ENCODE measurements at regions not wholly inside any gene's neighbourhood (a gene's known extent, or its start where the extent isn't known, plus 50 kb on each side); places are given as distances from the start of the nearest gene placed in this dataset.
"Not testable (repeated sequence)": the region's sequence is repeated elsewhere in the genome, so short reads cannot be mapped to it uniquely, and the experiment has no call there.

DNA sequence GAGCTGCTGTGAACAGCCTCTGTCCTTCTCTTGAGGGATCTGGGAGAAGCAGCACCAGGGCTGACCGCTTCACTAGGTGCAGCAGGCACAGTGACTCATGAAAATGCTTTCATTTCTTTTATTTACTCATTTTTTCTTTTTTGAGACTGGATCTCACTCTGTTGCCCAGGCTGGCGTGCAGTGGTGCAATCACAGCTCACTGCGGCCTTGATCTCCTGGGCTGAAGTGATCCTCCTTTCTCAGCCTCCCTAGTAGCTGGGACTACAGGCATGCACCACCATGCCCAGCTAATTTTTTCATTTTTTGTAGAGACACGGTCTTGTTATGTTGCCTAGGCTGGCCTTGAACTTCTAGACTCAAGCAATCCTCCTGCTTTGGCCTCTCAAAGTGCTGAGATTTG, 216.8 kb upstream of the EEF2KMT start:
- DNase-seq, result no peak

DNA sequence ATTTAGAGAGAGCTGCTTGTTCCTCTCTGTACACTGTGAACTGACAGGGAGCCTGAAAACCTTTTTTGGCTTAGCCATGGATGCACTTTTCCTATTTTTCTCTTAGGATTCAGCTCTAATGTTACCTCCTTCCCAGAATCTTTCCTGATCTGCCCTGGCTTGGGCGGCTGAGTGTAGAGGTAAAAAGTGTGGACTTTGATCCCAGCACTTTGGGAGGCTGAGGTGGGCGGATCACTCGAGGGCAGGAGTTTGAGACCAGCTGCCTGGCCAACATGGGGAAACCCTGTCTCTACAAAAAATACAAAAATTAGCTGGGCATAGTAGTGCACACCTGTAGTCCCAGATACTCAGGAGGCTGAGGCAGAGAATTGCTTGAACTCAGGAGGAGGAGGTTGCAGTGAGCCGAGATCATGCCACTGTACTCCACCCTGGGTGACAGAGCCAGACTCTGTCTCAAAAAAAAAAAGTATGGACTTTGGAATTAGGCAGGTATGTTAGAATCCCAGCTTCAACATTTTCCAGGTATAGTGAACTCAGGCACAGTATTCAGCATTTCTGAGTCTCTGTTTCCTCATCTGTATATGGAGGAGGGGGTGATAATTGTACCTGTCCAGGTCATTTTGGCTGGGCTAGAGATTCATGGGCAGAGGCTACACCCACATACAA, 212.5 kb upstream of the EEF2KMT start:
- DNase-seq, result no peak

DNA sequence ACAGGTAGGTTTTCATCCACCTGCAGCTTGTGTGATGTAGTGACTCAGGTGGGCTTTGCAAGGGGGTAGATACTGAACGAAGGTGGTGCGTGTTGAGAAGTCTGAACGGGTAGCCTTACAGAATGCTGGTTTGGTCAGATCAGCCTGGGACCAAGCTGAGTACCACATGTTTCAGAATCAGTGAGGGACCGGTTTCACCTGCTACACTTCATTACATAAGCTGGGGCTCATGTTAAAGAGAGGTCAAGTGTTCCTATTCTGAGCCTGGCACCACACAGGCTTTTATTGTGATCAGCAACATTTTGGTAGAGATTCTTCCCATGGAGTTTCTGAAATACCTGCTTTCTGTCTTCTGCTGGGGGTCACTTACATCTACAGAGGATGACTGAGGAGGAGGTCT, 207.4 kb upstream of the EEF2KMT start:
- no peak for DNase-seq

DNA sequence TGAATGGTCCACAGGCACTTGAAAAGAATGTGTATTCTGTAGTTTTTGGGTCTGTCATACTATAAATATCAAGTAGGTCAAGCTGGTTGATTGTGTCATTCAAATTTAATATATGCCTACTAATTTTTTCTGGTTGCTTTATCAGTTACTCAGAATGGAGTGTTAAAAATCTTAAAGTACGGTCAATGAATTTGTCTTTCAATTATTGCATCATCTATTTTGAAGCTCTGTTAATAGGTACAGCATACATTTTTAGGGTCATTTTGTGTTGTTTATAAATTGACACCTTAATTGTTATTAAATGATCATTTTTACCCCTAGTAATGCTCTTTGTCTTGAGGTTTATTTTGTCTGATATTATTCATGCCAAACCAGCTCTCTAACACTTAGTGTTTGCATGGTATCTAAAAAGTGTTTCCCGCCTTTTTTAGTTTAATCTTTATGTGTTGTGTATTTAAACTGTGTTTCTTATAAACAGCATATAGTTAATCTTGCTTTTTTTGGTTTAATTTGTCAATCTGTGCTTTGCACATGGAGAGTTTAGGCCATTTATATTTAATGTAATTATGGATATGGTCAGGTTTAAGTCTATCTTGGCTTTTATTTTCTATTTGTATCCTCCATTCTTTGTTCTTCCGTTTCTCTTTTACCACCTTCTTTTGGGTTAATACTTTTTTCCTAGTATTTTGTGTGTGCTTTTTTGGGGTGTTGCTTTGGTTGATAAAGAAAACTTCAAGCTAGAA, 204.9 kb upstream of the EEF2KMT start:
- no peak for DNase-seq

DNA sequence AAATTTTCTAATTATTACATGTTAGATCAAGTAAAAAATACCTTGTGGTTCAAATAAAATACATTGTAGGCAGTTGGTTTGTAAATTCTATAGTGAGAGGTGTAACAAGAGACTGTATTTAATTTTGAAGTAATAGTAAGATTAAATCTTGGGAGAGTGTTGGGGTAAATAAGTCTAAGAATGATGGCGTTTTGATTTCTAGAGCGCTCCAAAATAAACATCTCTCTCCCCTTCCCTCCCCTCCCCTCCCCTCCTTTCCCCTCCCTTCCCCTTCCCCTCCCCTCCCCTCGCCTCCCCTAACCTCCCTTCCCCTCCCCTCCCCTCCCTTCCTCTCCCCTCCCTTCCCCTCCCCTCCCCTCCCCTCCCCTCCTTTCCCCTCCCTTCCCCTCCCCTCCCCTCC, 200.6 kb upstream of the EEF2KMT start:
- no peak for DNase-seq

DNA sequence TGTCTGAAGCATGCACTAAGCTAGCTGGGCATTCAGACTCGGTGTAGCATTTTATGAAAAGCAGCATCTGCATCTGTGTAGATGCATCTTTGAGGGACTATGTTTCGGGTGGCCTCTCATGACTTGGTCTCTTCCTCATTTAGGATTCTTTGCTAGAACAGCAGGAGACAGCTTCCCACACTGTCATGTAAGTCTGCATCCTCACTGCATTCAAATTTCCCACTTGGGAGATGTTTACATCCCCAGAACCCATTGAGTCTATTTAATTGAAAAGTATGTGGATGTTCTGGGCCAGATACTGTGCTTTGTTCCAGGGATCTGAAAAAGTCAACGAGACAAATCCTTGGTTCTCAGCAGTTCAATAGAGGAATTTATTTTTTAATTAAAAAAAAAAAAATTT, 198.6 kb upstream of the EEF2KMT start:
- no peak for DNase-seq

DNA sequence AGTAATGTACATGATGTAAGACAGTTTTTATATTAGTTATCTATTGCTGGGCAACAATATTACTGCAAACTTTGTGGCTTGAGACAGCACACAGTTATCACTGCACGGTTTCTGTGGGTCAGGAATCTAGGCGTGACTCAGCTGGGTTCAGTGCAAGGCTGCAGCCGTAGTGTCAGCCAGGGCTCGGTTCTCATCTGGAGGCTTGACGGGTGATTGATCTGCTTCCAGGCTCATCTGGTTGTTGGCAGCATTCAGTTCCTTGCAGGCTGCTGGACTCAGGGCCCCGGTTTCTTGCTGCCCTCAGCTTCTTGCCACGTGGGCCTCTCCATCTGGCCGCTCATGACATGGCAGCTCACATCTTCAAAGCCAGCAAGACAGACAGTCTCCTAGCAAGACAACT, 197.7 kb upstream of the EEF2KMT start:
- DNase-seq, result not testable (repeated sequence)

DNA sequence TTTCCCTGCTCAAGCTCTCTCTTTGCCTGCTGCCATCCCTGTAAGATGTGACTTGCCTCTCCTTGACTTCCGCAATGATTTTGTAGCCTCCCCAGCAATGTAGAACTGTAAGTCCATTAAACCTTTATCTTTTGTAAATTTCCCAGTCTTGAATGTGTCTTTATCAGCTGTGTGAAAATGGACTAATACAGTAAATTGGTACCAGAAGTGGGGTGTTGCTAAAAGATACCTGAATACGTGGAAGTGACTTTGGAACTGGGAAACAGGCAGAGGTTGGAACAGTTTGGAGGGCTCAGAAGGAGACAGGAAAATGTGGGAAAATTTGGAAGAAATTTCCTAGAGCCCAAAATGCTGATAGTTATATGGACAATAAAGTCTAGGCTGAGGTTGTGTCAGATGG, 184.6 kb upstream of the EEF2KMT start:
- DNase-seq, result not testable (repeated sequence)

DNA sequence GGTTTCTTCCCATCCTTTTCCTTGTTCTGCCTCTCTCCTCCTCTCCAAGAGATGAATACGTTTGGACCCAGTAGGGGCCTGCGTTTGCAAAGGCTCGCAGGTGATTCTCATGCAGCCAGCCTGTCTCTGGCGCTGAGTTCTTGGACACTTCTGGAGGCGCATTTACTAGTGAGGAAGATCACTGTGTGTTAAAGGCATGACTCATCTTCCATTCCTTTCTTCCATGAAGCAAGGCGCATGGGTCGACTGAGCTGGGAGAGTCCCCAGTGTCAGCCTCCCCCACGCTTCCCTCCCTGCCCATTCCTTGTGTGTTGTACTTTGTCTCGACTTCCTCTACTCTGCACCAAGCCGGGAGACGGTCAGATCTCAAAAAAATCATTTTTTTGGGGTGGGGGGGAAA, 159.9 kb upstream of the EEF2KMT start:
- no peak for DNase-seq

DNA sequence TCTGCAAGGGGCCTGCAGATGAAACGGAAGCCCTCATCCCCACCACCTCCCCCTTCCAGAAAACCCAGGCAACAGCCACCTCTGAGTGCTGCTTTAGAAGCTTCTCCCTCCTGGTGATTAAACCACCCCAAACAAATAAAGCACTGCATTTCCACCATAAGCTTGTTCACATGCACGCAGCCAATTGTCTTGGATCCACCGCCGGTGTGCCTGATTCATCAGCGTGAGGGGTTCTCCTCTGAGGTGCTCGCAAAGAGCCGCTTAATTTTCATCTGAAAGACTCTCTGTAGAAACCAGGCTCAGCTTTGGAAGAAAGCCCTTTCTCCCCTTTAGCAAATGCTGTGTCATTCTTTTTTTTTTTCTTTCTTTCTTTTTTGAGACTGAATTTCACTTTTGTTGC, 155.2 kb upstream of the EEF2KMT start:
- DNase-seq, result no peak

DNA sequence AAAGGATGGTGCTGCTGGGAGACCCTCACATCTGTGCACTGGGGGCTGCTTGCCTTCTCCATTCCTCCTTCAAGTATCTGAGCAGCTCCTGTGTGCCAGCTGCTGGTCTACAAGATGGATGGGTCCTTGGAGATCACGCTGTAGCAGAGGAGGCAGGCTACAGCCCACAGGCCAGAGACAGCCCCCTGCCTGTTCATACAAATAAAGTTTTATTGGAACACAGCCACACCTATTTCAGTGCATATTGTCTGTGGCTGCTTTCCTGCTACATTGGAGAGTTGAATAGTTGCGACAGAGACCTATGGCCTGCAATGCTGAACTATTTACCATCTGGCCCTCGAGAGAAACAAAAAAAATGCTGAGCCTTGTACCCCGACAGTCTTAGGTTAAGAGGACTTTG, 149.8 kb upstream of the EEF2KMT start:
- DNase-seq, result not testable (repeated sequence)

DNA sequence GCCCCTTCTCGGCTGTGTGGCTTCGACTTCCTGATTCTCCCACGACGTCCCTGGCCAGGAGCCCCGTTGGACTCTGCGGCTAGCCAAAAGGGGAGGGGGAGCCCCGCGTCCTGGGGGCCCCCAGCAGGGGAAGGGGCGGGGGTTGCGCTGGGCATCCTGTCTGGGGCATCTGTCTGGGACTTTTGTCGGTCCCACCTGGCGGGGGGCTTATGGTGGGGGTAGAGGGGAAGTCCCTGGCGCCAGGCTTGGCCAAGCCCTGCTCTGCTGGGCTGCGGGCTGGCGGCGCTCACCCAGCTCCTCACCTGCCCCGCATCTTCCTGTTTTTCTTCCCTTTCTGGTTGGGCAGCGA, 142.7 kb upstream of the EEF2KMT start:
- not testable (repeated sequence) for DNase-seq

DNA sequence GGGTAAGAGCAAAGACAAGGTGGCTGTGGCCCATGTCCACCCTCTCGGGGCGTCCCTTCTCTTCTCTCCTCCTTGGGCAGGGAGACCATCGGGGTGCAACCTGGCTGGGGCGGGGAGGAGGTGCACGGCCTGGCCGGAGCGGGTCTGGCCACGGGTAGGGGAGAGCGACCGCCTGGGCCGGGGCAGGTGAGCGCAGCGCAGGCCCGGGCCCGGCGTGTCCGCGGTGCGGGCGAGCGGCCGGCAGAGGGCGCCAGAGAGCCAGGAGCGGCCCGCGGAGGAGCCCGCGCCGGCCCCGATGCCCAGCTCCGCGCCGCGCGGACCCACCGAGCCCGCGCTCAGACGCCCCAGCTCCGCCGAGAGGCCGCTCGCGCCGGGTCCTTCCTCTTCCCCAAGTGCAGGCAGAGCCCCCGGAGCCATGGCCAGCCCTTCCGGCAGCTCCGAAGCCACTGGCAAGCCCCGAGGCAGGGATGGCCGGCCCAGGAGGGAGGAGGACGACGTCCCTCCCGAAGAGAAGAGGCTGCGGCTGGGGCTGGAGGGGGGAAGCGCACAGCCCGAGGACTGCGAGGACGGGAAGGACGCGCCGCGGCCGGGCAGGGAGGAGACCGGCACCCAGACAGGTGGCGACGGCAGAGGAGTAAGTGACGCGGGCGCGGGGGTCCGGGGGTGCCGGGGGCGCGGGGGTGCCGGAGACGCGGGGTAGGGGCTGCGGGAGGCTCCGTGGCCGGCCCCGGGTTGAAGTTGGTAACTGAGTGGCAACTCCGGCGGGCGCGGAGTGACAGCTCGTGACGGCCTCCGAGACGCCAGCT, 142.1 kb upstream of the EEF2KMT start:
- DNase-seq, result peak; percentile 85

DNA sequence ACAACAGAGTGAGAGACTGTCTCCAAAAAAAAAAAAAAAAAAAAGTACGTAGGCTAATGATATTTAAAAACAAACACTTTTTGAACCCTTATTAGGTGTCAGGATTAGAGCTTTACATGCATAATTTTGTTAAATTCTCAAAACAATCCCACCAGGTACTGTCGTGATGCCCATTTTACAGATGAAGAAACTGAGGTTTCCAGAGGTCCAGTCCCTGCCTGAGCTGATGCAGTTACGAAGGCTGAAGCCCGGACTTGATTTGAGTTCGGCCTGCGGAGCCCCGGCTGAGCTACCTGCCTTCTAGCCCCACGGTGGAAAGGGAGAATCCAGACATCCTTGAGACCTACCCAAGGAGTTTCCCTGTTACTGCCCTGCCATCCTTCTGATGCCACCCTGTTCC, 137.5 kb upstream of the EEF2KMT start:
- no peak for DNase-seq

DNA sequence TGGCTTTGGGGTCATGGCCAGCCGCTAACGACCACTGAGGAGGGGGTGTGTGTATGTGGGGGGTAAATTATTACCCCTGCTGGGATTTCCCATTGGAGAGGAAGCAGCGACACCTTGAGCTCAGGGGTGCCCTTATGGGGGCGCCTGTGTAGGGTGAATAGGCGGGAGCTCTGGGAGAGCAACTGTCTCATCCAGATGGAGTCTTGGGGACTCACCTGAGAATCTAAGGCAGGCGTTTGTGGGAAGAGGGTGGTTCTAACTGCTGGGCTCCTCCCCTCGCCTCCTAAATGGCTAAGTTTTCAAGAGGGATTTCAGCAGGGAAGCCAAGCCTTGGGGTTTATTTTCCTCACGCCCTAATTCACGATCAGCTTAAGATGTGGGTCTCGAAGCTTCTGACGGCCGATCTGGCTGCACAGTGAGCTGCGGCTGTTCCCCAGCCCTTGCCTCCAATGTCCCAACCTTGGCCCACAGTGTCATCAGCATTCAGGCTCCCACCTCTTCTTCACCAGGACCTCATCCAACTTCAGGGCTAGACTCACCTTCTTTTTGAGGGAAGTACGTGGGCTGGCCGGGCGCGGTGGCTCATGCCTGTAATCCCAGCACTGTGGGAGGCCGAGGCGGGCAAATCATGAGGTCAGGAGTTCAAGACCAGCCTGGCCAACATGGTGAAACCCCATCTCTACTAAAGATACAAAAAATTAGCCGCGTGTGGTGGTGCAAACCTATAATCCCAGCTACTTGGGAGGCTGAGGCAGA, 136.9 kb upstream of the EEF2KMT start:
- DNase-seq, result no peak

DNA sequence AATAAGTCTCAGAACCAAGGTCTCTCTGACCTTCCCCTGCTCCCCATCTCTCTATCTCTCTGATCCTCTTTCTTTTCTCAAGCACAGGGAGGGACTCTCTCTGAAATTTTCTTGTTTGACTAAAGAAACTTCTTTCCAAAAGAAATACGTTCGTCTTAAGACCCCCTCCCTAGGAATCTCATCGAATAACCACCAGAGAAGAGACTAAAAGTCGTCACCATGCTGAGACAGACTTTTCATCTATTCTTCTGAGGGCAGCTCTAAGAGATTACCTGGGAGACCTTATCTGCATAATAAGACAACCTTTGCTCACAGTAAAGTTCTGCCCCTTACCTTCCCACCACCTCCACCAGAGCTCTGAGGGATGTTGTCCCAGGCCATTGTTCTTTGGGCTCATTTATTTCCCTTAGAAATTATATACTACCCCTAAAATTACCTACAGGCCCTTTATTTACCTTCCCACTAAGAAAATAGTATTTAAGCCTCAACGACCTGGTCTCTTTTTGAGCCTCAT, 133.7 kb upstream of the EEF2KMT start:
- no peak for DNase-seq

DNA sequence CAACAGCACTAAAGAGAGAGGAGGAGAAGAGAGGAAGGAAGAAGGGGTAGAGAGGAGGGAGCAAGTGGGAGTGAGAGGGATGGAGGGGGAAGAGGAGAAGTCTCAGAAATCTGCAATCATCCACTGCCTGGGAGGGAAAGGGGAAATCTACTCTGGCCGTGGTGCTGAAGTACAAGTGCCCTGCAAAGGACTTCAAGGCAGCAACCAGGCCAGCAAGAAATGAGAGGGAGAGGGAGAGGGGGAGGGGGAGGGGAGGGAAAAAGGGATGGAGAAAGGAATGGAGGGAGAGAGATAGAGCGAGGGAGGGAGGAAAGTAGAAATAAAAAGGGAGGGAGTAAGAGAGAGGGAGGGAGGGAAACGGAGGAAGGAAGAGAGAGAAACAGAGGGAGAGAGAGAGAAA, 130.8 kb upstream of the EEF2KMT start:
- DNase-seq, result no peak

DNA sequence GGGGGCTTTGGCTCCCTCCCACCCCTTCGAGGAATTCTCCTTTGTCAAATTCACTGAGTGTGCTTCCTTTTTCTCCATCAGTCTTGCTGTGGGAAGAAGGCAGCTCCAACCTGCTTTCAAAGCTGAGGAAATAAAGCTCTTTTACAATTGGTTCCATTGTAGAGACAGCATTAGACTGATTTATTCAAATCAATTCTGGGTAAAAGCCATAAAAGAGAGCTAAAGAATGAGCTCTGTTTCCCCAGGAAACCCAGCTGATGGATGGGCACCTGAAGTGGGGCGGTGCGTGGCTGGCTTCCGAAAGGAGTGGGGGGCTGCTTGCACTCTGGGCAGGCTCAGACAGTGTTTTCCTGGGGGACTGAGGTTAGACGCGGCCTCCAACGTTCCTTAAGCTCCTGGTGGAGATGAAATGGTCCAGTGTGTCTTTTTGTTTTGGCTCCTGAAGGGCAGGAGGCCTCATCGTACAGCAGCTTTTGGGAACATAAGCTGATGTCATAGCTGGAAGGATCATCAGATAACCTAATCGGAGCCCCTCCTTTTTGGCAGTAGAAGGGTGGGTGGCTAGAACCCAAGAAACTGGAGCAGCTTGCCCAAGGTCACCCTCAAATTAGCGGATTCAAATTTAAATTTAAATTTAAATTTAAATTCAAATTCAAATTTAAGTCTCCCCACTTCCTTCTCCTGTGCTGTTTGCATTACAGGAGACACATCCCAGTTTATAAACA, 128.5 kb upstream of the EEF2KMT start:
- no peak for DNase-seq

DNA sequence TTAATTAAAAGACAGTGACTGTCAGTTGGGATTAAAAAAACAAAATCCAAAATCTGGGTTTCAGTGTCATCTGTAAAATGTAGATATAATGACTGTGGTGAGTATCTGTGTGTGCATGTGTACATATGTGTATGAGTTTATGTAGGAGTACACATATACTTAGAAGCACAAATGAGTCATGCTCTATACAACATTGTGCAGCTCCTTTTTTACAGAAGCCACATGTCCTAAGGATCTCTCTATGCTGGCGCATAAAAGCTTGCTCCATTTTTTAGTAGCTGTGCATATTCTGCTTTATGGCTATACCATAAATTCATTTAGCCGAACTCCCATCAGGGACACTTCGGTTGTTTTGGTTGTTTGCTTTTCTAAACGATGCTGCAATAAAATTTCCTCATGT, 125.2 kb upstream of the EEF2KMT start:
- no peak for DNase-seq

DNA sequence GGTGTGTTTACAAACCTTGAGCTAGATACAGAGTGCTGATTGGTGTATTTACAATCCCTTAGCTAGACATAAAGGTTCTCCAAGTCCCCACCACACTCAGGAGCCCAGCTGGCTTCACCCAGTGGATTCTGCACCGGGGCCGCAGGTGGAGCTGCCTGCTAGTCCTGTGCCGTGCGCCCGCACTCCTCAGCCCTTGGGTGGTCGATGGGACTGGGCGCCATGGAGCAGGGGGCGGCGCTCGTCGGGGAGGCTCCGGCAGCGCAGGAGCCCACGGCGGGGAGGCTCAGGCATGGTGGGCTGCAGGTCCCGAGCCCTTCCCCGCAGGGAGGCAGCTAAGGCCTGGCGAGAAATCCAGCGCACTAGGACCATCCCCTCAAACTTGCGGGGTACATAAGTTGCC, 124.2 kb upstream of the EEF2KMT start:
- DNase-seq, result not testable (repeated sequence)

DNA sequence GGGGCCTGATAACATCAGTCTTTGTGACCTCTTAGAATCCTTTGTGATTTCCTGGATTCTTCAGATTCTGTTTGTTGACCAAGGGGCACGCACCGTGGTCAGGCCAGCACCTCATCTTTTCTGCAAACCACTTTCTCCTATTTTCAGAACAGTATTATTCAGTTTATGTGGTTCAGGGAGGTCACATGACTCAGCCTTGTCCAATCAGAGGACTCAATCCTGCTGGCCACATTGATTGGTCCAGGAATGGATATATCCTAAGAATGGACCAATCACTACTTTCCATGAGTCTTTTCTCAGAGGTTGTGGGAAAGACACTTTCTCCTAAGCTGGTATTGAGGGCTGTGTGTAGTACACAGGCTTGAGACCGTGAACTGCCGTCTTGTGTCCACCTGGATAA, 123.1 kb upstream of the EEF2KMT start:
- DNase-seq, result no peak

DNA sequence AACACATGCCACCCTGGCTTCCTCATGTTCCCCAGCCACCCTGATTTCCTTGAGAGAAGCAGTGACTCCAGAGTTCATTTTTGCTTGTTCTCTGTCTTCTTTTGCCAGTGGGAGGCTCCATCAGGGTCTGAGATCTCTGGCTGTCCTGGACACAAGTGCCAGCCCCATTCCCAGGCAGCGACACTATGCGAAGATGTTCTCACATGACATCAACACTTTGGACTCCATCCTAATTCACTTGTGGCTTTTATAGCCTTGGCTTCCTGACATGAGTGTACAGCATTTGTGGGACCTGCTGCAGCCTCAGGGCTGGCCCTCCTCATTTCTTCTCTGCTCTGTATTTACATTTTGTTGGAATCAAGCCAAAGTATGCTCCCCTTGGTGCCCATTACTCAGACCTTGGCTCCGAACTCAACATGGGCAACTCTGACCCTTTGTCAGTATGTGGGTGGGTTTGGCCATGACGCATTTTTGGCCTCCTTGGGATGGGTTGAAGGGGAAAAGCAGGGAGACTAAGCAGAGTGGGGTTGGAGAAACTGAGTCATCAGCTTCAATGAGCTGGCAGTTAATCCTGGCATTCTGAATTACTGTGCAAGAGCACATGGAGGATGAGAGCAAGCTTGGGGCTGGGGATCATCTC, 119.0 kb upstream of the EEF2KMT start:
- no peak for DNase-seq

Data from activated effector memory CD4-positive, alpha-beta T cell treated with anti-CD3 and anti-CD28 coated beads, Interleukin-2, amount 50 U/mL, for 16 hours (primary cell).